Endothelial cell (in vitro differentiated cells): ENCODE measurements at regions not wholly inside any gene's neighbourhood (a gene's known extent, or its start where the extent isn't known, plus 50 kb on each side); places are given as distances from the start of the nearest gene placed in this dataset.

Experiments used
- DNase-seq: peaks from one replicate; pipeline ENCODE4 v3.0.0; 2021; ENCODE audit warnings: low spot score
- H3K27ac Mint-ChIP-seq: one replicate; pipeline ENCODE4 v1.8.0; 2021; ENCODE audit warnings: mixed read lengths, inconsistent platforms; ENCODE audit not compliant: unreplicated experiment
- H3K27me3 Mint-ChIP-seq: one replicate; pipeline ENCODE4 v1.8.0; 2021; ENCODE audit warnings: mild to moderate bottlenecking, moderate library complexity, mixed read lengths, inconsistent platforms; ENCODE audit not compliant: unreplicated experiment
- H3K36me3 Mint-ChIP-seq: one replicate; pipeline ENCODE4 v1.8.0; 2021; ENCODE audit warnings: mild to moderate bottlenecking, low read depth, mixed read lengths, inconsistent platforms; ENCODE audit not compliant: unreplicated experiment
- H3K4me1 Mint-ChIP-seq: one replicate; pipeline ENCODE4 v1.8.0; 2021; ENCODE audit warnings: mild to moderate bottlenecking, mixed read lengths, inconsistent platforms; ENCODE audit not compliant: unreplicated experiment
- H3K4me3 Mint-ChIP-seq: one replicate; pipeline ENCODE4 v1.8.0; 2021; ENCODE audit warnings: mild to moderate bottlenecking, mixed read lengths, inconsistent platforms; ENCODE audit not compliant: unreplicated experiment
- H3K9me3 Mint-ChIP-seq: one replicate; pipeline ENCODE4 v1.8.0; 2021; ENCODE audit warnings: mixed read lengths, inconsistent platforms; ENCODE audit not compliant: unreplicated experiment
- CTCF ChIP-seq: fragments of 200-600 bp; sonication (generic); IDR thresholded peaks from one replicate; pipeline ENCODE4 v1.5.0; 2021; ENCODE audit warnings: antibody characterized with exemption; ENCODE audit not compliant: unreplicated experiment

DNA sequence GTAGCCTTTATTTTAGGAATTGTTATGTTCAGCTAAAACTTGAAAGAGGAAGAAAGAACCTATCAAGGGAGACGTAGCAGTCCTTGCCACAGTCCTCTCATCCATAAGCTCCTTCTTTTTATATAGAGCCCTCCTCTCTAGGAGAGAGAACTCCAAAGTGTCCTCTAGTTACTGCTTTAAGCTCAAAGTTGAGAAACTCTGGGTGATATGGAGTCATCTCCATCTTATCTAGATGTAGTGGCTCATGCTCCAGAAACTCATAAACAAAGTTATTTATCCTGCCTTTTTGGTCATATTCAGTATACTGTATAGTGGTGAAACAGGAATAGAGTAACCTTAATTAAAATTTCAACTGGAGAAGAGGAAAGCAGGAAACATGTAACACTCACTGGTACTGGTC is 90.4 kb upstream of the ATF7IP start:
- no peak for TF ChIP-seq CTCF
- Mint-ChIP-seq H3K4me3 (no peak overlapping the region), H3K4me1 (no peaks in the 10 kb centered on the region), H3K27me3 (no peaks in the 10 kb centered on the region), H3K9me3 (peaks cover 4% of the 10 kb centered on the region), H3K36me3 (peaks cover 6% of the 10 kb centered on the region), H3K27ac (no peak overlapping the region)
- no peak for DNase-seq

- no peak for DNase-seq
- Mint-ChIP-seq H3K36me3 (no peaks in the 10 kb centered on the region), H3K4me1 (no peaks in the 10 kb centered on the region), H3K9me3 (no peaks in the 10 kb centered on the region), H3K27ac (no peak overlapping the region), H3K27me3 (no peaks in the 10 kb centered on the region), H3K4me3 (no peak overlapping the region)
- TF ChIP-seq CTCF: no peak
Measured at GRCh38 chr12:14275886-14276285, 89.6 kb upstream of the ATF7IP start.

- H3K27ac Mint-ChIP-seq: no peak overlapping the region
- no peaks in the 10 kb centered on the region for H3K9me3 Mint-ChIP-seq
- no peak for TF ChIP-seq CTCF
- H3K4me1 Mint-ChIP-seq: peaks cover 4% of the 10 kb centered on the region
- H3K4me3 Mint-ChIP-seq: no peak overlapping the region
- H3K36me3 Mint-ChIP-seq: no peaks in the 10 kb centered on the region
- DNase-seq: no peak
- no peaks in the 10 kb centered on the region for H3K27me3 Mint-ChIP-seq
Measured at GRCh38 chr12:14278294-14278953, 87.1 kb upstream of the ATF7IP start.

- Mint-ChIP-seq H3K9me3 (no peaks in the 10 kb centered on the region), H3K27me3 (no peaks in the 10 kb centered on the region)
Measured at GRCh38 chr12:14279845-14280244, 85.6 kb upstream of the ATF7IP start.

More at GRCh38 chr12:14279845-14280244, 85.6 kb upstream of the ATF7IP start:
- TF ChIP-seq CTCF: no peak
- no peak for DNase-seq
- no peaks in the 10 kb centered on the region for H3K36me3 Mint-ChIP-seq
- no peak overlapping the region for H3K27ac Mint-ChIP-seq
- peaks cover 17% of the 10 kb centered on the region for H3K4me1 Mint-ChIP-seq
- no peak overlapping the region for H3K4me3 Mint-ChIP-seq
